Lower leg skin (tissue), 3 donors: ENCODE measurements at regions not wholly inside any gene's neighbourhood (a gene's known extent, or its start where the extent isn't known, plus 50 kb on each side); places are given as distances from the start of the nearest gene placed in this dataset.

Experiments
- CTCF ChIP-seq, 3 donors: fragments of 450-650 bp; IDR thresholded peaks; one replicate each; pipeline ENCODE4 v1.5.1; 2016; ENCODE audit warnings: antibody characterized with exemption in 3 of 3, mild to moderate bottlenecking in 3 of 3, moderate library complexity in 2 of 3
- POLR2A ChIP-seq, 2 donors: fragments of 450-650 bp; IDR thresholded peaks; one replicate each; pipeline ENCODE4 v1.6.1; 2016 to 2017; ENCODE audit warnings: antibody characterized with exemption in 2 of 2, mild to moderate bottlenecking in 1 of 2, moderate library complexity in 1 of 2

GRCh38 chr12:75971253-75971652 lies 60.3 kb downstream of the PHLDA1 start:
- TF ChIP-seq POLR2A (IDR thresholded peaks at IDR 0.05), result no peak
- TF ChIP-seq CTCF (IDR thresholded peaks at IDR 0.05), result no peak
